Hepatocyte (in vitro differentiated cells): ENCODE measurements at regions not wholly inside any gene's neighbourhood (a gene's known extent, or its start where the extent isn't known, plus 50 kb on each side); places are given as distances from the start of the nearest gene placed in this dataset.
A peak's percentile ranks its signal among the peaks of the same experiment; 100 is the strongest.

Source experiments
- DNase-seq: peaks from one replicate; pipeline ENCODE4 v3.0.0-alpha.2; 2016; ENCODE audit warnings: low spot score
- H2AFZ ChIP-seq: fragments of 200-600 bp; sonication (generic); 2 replicates; pipeline ENCODE4 v1.6.0; 2016; ENCODE audit warnings: antibody characterized with exemption, mild to moderate bottlenecking
- H3K27ac ChIP-seq: fragments of 200-600 bp; sonication (generic); 2 replicates; pipeline ENCODE4 v1.5.1; 2016; ENCODE audit warnings: mild to moderate bottlenecking
- H3K27me3 ChIP-seq: fragments of 200-600 bp; sonication (generic); 2 replicates; pipeline ENCODE4 v1.6.1; 2016
- H3K36me3 ChIP-seq: fragments of 200-600 bp; sonication (generic); replicated peaks from 2 replicates; pipeline ENCODE4 v1.5.1; 2016; ENCODE audit warnings: low read depth; ENCODE audit not compliant: insufficient read depth
- H3K4me1 ChIP-seq: fragments of 200-600 bp; sonication (generic); 2 replicates; pipeline ENCODE4 v1.5.1; 2016; ENCODE audit warnings: mild to moderate bottlenecking, moderate library complexity; ENCODE audit not compliant: insufficient read depth
- H3K4me2 ChIP-seq: fragments of 200-600 bp; sonication (generic); 2 replicates; pipeline ENCODE4 v1.6.0; 2016
- H3K4me3 ChIP-seq: fragments of 200-600 bp; sonication (generic); 2 replicates; pipeline ENCODE4 v1.5.1; 2016; ENCODE audit warnings: mild to moderate bottlenecking
- H3K79me2 ChIP-seq: fragments of 200-600 bp; sonication (generic); 2 replicates; pipeline ENCODE4 v1.6.0; 2017; ENCODE audit warnings: mild to moderate bottlenecking
- H3K9me2 ChIP-seq: fragments of 200-600 bp; sonication (generic); replicated peaks from 2 replicates; pipeline ENCODE4 v1.6.0; 2017; ENCODE audit warnings: mild to moderate bottlenecking; ENCODE audit not compliant: insufficient read depth
- H3K9me3 ChIP-seq: fragments of 200-600 bp; sonication (generic); 2 replicates; pipeline ENCODE4 v1.5.1; 2016; ENCODE audit warnings: low read depth, mild to moderate bottlenecking
- H4K20me1 ChIP-seq: fragments of 200-600 bp; sonication (generic); 2 replicates; pipeline ENCODE4 v1.6.0; 2016; ENCODE audit warnings: mild to moderate bottlenecking; ENCODE audit not compliant: insufficient read depth, poor library complexity, severe bottlenecking
- CTCF ChIP-seq: fragments of 200-600 bp; sonication (generic); IDR thresholded peaks from 2 replicates; pipeline ENCODE4 v1.5.1; 2016; ENCODE audit warnings: antibody characterized with exemption, mild to moderate bottlenecking; ENCODE audit not compliant: poor library complexity
- EZH2 ChIP-seq: fragments of 200-600 bp; sonication (generic); IDR thresholded peaks from 2 replicates; pipeline ENCODE4 v1.6.1; 2016; ENCODE audit warnings: antibody characterized with exemption, mild to moderate bottlenecking, borderline replicate concordance
- EZH2phosphoT487 ChIP-seq: fragments of 200-600 bp; sonication (generic); IDR thresholded peaks from one replicate; pipeline ENCODE4 v1.6.1; 2018; ENCODE audit warnings: antibody characterized with exemption, mild to moderate bottlenecking, low read depth, moderate library complexity; ENCODE audit not compliant: unreplicated experiment, severe bottlenecking
- WGBS: methylation state at CpG from one replicate; pipeline ENCODE4 v1.1.6; 2016; ENCODE audit warnings: low lambda C conversion rate; ENCODE audit errors: missing lambda C conversion rate; 5-methylcytosine and 5-hydroxymethylcytosine counted together

- no peaks in the 10 kb centered on the region for H4K20me1 ChIP-seq
- H3K9me2 ChIP-seq = no peaks in the 10 kb centered on the region
- no peaks in the 10 kb centered on the region for H3K9me3 ChIP-seq
- H3K79me2 ChIP-seq = no peaks in the 10 kb centered on the region
- WGBS = 73% methylated on average over 6 of the region's 6 CpGs
- no peaks in the 10 kb centered on the region for H3K4me1 ChIP-seq
- H3K27me3 ChIP-seq = no peaks in the 10 kb centered on the region
- H3K36me3 ChIP-seq = no peaks in the 10 kb centered on the region
- H2AFZ ChIP-seq = no peak overlapping the region
- TF ChIP-seq EZH2 (no peak), EZH2phosphoT487 (no peak), CTCF (no peak)
- no peak overlapping the region for H3K4me2 ChIP-seq
- no peak overlapping the region for H3K27ac ChIP-seq
- no peak overlapping the region for H3K4me3 ChIP-seq
- DNase-seq = no peak
Measured at GRCh38 chr15:45831787-45832186, 197.0 kb downstream of the SQOR start.

- TF ChIP-seq EZH2 = no peak
- no peak for TF ChIP-seq EZH2phosphoT487
- 95% methylated on average over 3 of the region's 3 CpGs for WGBS
- H2AFZ ChIP-seq = no peak overlapping the region
- DNase-seq = no peak
- no peaks in the 10 kb centered on the region for H3K36me3 ChIP-seq
- H3K4me1 ChIP-seq = no peaks in the 10 kb centered on the region
- no peaks in the 10 kb centered on the region for H3K79me2 ChIP-seq
- H3K4me3 ChIP-seq = no peak overlapping the region
- H4K20me1 ChIP-seq = no peaks in the 10 kb centered on the region
- no peak overlapping the region for H3K27ac ChIP-seq
- no peaks in the 10 kb centered on the region for H3K9me2 ChIP-seq
- no peaks in the 10 kb centered on the region for H3K27me3 ChIP-seq
- no peak overlapping the region for H3K4me2 ChIP-seq
- H3K9me3 ChIP-seq = no peaks in the 10 kb centered on the region
Measured at GRCh38 chr15:45834622-45835021, 199.8 kb downstream of the SQOR start.

DNA sequence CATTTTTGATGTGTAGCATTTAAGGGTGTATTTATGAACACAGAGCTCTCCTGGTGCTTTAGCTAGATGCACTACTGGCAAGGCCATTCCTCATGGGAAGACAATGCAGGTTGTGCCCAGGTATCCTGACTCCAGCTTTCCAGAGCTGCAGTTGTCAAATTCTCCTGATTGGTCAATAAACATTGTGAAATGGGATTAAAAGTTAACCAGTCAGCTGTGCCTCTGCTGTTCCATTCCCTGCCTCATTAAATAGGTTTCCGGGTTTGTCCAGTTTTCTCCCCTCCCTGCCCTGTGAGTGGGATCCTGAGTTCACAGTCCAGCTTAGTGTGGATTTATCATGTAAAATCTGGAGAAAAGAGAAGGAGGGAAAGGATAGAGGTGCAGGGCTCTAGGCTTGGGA lies 207.3 kb downstream of the SQOR start:
- no peak overlapping the region for H3K27ac ChIP-seq
- TF ChIP-seq EZH2phosphoT487 (no peak), EZH2 (no peak), CTCF (no peak)
- no peak overlapping the region for H3K4me3 ChIP-seq
- no peak overlapping the region for H3K4me2 ChIP-seq
- H3K9me2 ChIP-seq = no peaks in the 10 kb centered on the region
- no peaks in the 10 kb centered on the region for H3K4me1 ChIP-seq
- 50% methylated on average over 1 of the region's 1 CpG for WGBS
- no peaks in the 10 kb centered on the region for H4K20me1 ChIP-seq
- H3K27me3 ChIP-seq = no peaks in the 10 kb centered on the region
- peak; percentile 53 for DNase-seq
- no peak overlapping the region for H2AFZ ChIP-seq
- H3K9me3 ChIP-seq = no peaks in the 10 kb centered on the region
- H3K79me2 ChIP-seq = no peaks in the 10 kb centered on the region
- no peaks in the 10 kb centered on the region for H3K36me3 ChIP-seq

- no peak overlapping the region for H3K4me3 ChIP-seq
- H3K27me3 ChIP-seq = no peaks in the 10 kb centered on the region
- no peak for DNase-seq
- no peak overlapping the region for H2AFZ ChIP-seq
- TF ChIP-seq EZH2phosphoT487 (no peak), EZH2 (no peak), CTCF (no peak)
- 84% methylated on average over 4 of the region's 4 CpGs for WGBS
- no peaks in the 10 kb centered on the region for H4K20me1 ChIP-seq
- H3K27ac ChIP-seq = no peak overlapping the region
- H3K9me3 ChIP-seq = no peaks in the 10 kb centered on the region
- H3K4me1 ChIP-seq = no peaks in the 10 kb centered on the region
- no peaks in the 10 kb centered on the region for H3K9me2 ChIP-seq
- no peaks in the 10 kb centered on the region for H3K36me3 ChIP-seq
- H3K79me2 ChIP-seq = no peaks in the 10 kb centered on the region
- H3K4me2 ChIP-seq = no peak overlapping the region
Measured at GRCh38 chr15:45847645-45848044, 212.8 kb downstream of the SQOR start.
